ENCODE measurements at regions not wholly inside any gene's neighbourhood (a gene's known extent, or its start where the extent isn't known, plus 50 kb on each side); places are given as distances from the start of the nearest gene placed in this dataset.
A peak's percentile ranks its signal among the peaks of the same experiment; 100 is the strongest.

DNA sequence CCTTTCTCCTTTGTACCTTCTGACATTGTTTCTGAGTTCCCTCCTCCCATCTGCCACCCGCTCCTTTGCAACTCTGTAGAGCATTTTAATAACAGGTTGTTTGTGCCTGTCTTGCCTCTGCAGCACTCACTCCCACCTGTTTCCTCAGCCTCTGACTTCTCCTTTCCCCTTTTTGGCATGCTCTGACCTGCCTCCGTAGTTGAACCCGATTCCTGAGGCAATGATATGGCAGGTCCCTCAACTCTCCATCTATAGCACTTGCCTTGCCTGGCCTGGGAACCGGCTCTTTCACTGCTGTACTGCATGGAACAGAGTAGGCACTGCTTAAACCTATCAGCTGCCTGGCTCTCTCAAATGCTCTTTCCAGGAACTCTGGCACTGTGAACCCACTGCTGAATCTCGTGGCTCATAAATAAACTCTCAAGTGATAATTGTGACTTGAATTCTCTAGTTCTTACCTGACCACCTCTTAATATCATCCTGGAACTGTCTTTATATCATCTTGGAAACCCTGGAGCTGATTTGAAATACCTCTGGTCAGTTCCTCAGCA lies 50.3 kb downstream of the UTRN start:
- DNase-seq (ENCODE audit: extremely low read depth in 1 of 11, low read depth in 9 of 11, low spot score in 4 of 11): no peak

DNA sequence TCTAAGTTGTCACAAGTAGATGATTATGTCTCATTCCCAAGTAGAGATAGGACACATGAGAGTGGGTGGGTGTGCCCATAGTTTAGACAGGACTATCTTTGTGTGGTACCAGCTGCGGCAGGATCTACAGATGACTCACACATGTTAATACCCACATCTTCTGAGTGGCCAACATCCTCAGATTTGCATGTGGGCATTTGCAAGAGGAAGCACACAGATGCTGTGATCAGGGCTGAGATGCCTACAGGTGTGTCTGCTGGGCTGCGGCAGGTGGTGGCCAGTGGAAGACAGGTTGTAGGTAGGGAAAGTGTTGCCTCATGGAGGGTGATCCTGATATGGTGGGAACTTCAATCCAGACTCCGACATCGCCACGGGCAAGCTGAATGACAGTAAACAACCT lies 50.8 kb downstream of the UTRN start:
- no peak for DNase-seq (ENCODE audit: extremely low read depth in 1 of 11, low read depth in 9 of 11, low spot score in 4 of 11)

DNA sequence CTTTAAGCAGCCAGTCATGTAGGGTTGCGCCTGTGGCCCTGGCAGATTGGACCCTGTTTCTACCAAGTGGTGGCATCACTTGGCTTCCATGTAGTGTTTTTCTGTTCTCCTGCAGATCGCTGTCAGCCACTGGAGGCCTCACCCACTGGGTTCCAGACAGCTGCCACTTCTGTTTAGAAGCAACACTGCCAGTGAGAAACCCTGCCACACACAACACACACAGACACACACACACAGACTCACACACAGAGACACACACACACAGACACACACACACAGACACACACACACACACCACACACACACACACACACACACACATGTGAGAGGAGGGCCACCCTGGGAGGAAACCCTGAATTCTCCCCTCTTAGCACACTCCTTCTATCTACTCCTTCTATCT lies 51.8 kb downstream of the UTRN start:
- DNase-seq (ENCODE audit: extremely low read depth in 1 of 11, low read depth in 9 of 11, low spot score in 4 of 11): no peak

DNA sequence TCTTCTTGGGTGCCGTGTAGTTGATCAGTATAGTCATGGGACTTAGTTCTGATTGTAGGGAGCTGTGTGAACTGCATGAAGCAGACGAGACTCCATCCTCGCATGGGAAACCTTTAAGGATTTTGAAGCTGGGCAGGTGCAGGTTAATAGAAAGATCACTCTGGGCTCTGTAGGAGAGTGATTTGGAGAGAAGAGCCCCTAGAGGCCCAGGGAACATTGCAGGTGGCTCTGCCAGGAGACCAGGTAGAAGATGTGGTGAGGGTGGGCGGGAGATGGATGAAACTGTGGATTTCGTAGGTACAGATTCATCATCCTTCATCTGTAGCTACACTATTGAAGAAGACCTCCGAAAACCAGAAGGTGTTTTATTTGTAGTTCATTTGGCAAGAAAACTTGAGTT lies 53.3 kb downstream of the UTRN start:
- DNase-seq (ENCODE audit: extremely low read depth in 1 of 11, low read depth in 9 of 11, low spot score in 4 of 11): no peak

DNA sequence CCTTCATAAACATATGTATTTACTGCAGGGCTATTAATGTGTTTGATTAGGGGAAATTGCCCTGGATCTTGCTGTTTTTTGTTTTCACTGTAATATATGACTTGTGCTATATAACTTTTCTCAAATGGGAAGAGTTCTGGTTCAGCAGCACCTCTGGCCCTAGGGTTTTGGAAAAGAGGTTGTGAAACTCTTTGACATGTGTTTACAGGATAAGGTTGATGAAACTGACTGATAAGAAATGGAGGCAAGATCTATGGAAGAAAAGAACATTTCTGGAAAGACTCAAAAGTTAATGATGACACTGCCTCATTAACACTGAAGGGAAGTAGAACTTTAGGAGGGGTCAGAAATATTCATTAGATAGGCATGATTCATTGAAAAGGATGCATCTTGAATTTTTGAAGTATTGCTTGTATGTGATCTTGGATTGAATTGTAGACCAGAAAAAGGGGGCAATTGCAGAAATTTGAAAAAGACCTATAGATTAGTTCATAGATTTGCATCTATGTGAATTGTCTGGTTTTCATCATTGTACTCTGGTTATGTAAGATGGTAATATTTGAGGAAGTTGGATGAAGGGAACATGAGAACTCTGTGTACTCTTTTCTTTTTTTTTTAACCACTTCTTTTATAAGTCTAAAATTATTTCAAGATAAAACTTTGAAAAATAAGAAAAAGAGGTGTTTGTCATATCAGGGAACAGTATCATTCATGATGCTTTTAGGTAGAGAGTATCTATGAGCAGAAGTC lies 54.0 kb downstream of the UTRN start:
- DNase-seq (ENCODE audit: extremely low read depth in 1 of 11, low read depth in 9 of 11, low spot score in 4 of 11): no peak

DNA sequence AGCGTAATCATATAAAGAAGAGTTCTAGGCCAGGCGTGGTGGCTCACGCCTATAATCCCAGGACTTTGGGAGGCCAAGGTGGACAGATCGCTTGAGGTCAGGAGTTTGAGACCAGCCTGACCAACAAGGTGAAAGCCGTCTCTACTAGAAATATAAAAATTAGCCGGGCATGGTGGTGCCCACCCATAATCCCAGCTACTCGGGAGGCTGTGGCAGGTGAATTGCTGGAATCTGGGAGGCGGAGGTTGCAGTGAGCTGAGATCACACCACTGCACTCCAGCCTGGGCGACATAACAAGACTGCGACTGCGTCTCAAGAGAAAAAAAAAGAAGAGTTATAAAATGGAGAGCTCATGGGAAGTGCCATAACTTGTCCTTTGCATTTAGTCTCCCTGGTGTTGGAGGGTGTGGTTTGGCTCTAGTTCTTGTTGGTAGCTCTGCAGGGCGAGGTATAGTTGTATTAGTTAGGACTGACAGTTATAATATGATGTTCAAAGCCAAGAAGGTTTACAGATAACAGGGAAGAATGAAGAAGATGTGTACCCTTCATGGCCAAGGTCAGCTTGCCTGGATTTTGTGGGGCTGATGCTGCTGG lies 54.8 kb downstream of the UTRN start:
- no peak for DNase-seq (ENCODE audit: extremely low read depth in 1 of 11, low read depth in 9 of 11, low spot score in 4 of 11)

DNA sequence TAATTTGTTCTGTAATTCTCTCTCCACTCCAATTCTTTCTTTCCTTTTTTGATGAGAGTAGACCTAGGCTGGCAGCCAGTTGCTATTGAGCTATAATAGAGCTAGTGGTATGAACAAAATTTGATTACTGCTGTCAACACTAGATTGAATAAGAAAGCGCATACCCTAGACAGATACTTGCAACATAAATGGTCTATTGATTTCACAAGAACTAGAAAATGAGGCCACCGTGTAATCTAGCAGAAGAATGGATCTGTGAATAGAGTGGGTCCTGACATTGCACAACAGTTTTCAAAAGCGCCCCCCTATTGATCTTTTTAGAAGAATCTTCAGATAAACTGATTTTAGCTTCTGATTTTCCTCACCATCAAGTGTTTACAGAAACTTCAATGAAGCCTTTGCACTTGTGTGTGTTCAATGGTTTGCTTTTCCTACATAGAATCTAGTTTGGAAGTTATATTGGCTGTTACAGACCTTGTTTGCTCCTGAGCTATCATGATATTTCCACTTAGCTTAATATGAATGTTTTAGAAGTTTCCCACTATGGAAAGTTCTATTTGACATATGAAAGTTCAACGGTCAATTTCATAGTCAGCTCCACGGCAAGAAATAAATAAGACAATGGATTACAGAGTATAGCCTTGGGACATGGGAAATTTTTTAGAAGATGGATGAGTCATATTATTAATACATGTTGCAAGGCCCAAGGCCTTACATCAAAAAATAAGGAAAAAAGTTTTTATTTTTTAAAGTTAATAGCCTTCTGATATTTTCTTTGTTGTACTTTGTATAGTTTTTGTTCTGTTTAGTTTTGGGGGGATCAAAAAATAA lies 55.6 kb downstream of the UTRN start:
- DNase-seq (ENCODE audit: extremely low read depth in 1 of 11, low read depth in 9 of 11, low spot score in 4 of 11): no peak

DNA sequence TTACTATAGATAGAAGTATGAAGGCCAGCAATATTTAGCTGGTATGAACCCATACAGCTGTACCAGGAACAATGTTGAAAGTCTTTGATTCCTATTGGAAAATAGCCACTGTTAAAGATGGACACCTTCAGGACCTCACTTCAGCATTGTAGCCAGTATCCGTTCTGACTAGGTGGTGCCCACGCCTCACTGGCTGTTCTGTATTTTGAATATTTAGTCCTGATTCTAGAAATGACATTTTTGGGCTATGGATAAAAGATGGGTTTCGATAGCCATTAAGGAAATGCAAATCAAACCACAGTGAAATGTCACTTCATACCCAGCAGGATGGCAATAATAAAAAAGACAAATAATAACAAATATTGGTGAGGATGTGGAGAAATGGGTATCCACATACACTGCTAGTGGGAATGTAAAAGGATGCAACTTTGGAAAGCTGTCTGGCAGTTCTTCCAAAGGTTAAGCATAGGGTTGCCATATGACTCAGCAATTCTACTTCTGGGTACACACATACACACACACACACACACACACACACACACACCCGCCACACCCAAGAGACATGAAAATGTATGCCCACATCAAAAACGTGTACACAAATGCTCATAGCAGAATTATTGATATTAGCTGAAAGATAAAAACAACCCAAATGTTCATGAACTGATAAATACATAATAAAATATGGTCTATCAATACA lies 56.8 kb downstream of the UTRN start:
- DNase-seq (ENCODE audit: extremely low read depth in 1 of 11, low read depth in 9 of 11, low spot score in 4 of 11): no peak

DNA sequence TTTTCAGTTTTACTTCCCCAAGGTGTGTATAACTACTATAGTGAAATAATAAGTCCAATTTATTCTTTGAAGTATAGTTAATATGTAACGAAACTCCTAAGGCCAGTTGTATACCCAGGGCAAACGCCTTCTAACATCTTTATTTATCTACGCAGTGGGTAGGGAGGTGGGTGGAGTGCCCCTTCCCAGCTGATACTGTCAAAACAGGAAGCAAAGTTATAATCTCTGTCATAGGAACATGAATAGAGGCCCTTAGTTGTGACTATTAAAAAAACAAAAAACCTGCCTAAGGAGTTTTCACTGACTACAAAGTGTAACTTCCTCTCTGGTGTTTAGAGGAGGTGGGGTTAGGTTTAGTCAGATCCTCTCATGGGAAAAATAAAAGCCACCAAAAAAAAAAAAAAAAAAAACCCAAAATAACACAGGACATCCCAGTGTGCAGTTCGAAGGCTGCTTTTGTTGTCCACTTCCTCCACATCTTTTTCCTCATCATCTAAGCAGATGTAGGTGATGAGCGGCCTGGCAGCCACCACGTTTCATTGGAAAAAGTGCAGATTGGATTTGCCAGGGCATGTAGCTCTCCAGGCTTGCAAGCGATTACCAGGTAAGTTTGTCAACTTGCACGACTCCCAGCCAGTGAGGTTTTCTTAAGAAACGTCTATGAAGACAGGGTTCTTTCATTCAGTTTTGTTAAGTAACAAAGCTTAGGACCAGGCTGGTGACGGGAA lies 58.7 kb downstream of the UTRN start:
- no peak for DNase-seq (ENCODE audit: extremely low read depth in 1 of 11, low read depth in 9 of 11, low spot score in 4 of 11)

DNA sequence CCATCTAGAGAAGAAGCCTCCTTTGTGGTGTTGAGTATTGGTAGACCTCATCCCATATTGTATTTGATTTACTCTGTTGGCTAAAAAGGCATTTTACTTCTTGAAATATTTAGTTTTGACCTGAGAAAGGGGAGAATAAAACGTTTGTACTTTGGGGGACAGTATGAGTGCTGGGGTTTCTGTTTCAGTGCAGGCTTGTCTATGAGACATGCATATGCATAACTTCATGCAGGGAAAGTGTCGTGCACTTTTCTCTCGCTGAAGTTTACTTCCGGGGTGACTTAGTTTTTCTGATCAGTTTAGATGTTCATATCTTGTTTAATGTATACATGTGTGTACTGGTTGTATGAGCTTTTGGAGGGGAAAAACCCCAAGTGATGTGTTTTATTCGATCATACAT lies 59.5 kb downstream of the UTRN start:
- DNase-seq (ENCODE audit: extremely low read depth in 1 of 11, low read depth in 9 of 11, low spot score in 4 of 11): no peak

DNA sequence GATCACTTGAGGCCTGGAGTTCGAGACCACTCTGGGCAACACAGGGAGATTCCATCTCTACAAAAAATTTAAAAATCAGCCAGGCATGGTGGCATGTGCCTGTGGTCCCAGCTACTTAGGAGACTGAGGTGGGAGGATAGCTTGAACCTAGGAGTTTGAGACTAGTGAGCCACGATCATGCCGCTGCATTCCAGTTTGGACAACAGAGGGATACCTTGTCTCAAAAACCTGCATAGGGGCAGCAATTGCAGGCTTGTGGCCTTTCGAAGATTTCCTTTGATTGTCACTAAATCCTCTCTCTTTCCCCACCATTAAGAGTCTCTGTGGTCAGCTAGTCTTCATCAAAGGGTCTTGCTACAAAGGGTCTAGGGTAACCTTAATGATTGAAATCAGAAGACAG lies 60.3 kb downstream of the UTRN start:
- no peak for DNase-seq (ENCODE audit: extremely low read depth in 1 of 11, low read depth in 9 of 11, low spot score in 4 of 11)

DNA sequence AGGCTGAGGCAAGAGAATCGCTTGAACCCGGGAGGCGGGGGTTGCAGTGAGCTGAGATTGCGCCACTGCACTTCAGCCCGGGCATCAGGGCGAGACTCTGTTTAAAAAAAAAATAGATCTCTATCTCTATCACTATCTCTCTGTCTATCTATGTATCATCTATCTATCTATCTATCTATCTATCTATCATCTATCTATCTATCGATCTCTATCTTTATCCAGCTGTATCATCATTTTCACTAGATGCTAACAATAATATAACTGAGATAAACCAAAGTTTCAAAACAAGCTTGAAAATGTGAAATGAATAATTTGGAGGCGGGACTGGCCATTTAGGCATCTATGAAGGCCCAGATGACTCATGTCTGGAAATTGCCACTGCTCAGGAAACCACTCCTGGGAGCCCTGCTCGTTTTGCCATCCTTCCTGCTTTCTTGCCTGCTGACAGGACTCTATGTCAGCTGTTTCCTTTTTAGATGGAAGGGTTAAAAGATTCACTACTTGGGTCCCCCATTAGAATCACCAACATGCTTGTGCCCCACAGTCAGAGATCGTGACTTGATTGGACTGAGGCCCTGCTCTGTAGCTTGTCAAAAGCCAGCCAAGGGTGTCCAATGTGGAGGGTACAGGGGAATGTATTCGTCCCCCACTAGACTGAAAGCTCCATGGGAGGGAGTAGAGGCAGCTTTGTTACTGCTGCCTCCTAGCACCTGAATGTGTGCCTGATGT lies 61.7 kb downstream of the UTRN start:
- DNase-seq (ENCODE audit: extremely low read depth in 1 of 11, low read depth in 9 of 11, low spot score in 4 of 11): no peak

DNA sequence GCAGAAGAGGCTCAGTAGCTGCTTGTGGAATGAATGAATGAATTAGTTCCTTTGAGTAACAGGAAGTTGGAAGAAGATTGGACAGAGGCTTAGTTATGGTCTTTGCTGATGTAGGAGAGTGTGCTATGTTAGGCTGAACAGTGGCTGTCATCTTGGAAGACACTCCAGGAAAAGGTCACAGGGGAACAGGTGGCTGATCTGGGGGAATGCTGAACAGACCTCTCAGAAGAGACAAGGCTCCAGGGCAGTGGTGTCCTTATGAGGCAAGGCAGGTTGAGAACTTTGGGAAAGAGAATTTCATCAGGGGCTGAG lies 62.3 kb downstream of the UTRN start:
- no peak for DNase-seq (ENCODE audit: extremely low read depth in 1 of 11, low read depth in 9 of 11, low spot score in 4 of 11)

DNA sequence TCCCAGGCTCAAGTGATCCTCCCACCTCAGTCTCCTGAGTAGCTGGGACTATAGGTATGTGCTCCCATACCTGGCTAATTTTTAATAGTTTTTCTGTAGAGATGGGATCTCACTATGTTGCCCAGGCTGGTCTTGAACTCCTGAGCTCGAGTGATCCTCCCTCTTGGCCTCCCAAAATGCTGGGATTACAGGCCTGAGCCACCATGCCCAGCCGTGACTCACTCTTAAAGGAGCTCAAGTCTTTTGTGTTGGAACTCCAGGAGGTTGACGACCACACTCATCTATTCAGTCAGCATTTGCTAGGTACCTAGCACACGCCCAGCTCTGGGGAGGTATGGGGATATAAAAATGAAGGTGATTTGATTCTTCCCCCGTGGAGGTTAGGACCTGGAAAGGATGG lies 62.8 kb downstream of the UTRN start:
- DNase-seq (ENCODE audit: extremely low read depth in 1 of 11, low read depth in 9 of 11, low spot score in 4 of 11): no peak

DNA sequence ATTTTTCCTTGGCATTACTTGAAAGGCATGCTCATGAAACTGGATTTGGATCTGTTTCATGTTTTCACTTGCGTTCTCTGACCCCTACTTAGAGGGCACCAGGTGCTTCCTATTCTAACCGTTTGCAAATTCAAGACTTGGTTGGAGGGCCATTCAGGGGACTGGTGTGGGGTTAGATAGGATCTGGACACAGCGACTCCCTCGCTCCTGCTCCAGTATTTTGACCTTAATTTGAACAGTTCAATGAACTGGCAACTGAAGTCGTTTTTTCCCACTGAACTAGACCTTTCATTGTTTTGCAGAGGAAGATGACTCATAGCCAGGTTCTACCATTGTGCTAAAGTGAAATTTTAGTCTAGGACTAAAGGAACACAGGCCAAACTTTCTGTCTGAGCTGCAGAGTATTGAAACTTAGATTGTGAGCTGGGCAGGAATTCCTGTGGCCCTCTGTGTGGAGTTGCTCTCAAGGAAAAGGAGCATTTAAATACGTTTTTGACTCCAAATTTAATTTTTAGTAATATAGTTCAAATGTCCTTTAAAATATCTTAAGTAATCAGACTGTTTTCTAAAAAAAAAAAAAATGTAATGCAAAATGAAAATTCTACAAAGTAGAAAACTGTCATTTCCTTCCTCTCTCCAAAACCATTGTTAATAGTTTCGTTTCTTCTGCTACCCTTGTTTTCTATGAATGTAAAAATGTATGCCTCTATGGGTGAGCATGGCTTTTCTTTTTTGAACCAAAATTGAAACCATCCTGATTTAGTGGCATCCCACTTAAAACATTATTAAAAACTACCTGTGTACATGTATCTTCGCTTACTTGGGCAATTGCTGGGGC lies 64.8 kb downstream of the UTRN start:
- peak in 4 of 11 donors; percentile 20 to 46 (median 36) for DNase-seq (ENCODE audit: extremely low read depth in 1 of 11, low read depth in 9 of 11, low spot score in 4 of 11)

DNA sequence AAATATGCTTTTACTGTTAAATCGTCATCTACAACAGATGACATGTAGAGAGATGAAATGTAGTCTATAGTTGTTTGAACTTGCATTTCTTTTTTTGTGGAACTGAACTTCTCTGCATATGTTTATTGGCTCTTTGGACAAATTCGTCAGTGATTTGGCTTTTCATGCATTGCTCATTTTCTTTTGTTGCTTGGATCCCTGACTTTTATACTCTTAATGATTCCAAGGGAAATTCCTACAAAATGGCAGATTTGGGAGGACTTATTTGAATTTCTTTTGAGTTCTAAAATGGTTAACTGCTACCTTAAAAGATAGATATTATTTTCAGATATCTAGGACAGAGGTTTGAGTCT lies 65.4 kb downstream of the UTRN start:
- no peak for DNase-seq (ENCODE audit: extremely low read depth in 1 of 11, low read depth in 9 of 11, low spot score in 4 of 11)

DNA sequence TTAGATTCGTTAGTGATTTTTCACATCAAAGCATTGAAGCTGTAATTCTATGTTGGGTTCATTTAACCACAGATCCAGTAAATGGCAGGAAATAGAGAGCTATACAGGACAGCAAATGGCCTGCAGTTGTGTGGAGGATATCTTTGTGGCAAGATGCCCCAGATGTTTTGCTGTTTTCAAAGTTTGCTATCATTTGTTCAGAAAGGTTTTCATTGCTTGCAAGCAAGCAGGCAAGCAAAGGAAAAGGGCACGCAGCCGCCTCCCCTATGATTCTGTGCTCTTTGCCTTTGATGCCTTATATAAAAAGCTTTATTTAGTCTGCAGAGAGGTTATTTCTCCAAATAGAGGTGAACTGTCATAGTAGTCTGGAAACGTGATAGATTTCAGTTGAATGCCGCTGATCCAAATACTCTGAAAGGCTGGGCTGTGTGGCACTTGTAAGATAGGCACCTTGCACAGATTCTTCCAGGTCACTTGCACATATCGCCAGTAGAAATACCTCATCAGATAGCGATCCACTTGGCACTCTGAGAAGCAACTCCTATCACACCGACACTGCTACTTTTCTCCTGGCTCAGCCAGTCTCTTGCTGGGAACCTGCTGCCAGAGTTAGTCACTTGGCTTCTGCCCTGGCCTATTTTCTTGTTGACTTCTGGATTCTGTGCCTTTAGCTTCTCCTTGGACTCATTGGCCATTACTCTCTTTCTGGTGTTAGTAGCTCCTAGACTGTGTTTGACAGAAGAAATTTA lies 66.4 kb downstream of the UTRN start:
- DNase-seq (ENCODE audit: extremely low read depth in 1 of 11, low read depth in 9 of 11, low spot score in 4 of 11): no peak

Measured in renal cortex interstitium (tissue), 11 donors.